Gastroesophageal sphincter (tissue), 4 donors: ENCODE measurements at regions not wholly inside any gene's neighbourhood (a gene's known extent, or its start where the extent isn't known, plus 50 kb on each side); places are given as distances from the start of the nearest gene placed in this dataset.

Source experiments
- ATAC-seq: fragments of 150-250 bp; one replicate; pipeline ENCODE4 v1.9.1; 2016; ENCODE audit warnings: mild to moderate bottlenecking, moderate library complexity
- H3K27ac ChIP-seq, 4 donors: fragments of 200-600 bp; sonication (generic) in 3 of 4; 1 replicate in 3 of 4; 2 replicates in 1 of 4; pipeline ENCODE4 v1.5.1; 2016 to 2019
- H3K27me3 ChIP-seq: fragments of 200-600 bp; sonication (generic); one replicate; pipeline ENCODE4 v1.5.1; 2019
- H3K36me3 ChIP-seq, 2 donors: fragments of 200-600 bp; sonication (generic); one replicate each; pipeline ENCODE4 v1.5.1; 2019; ENCODE audit warnings: control low read depth in 1 of 2
- H3K4me1 ChIP-seq, 3 donors: fragments of 200-600 bp; sonication (generic); 1 replicate in 2 of 3; 2 replicates in 1 of 3; pipeline ENCODE4 v1.5.1; 2016 to 2019; ENCODE audit warnings: control low read depth in 2 of 3
- H3K4me3 ChIP-seq, 2 donors: fragments of 200-600 bp; sonication (generic); one replicate each; pipeline ENCODE4 v1.5.1; 2019; ENCODE audit warnings: mild to moderate bottlenecking in 1 of 2, moderate library complexity in 1 of 2
- H3K9me3 ChIP-seq, 3 donors: fragments of 200-600 bp; sonication (generic); one replicate each; pipeline ENCODE4 v1.5.1; 2017 to 2019; ENCODE audit warnings: control low read depth in 2 of 3
- EP300 ChIP-seq: sonication (generic); formaldehyde crosslinking; IDR thresholded peaks from one replicate; pipeline ENCODE4 v1.6.1; 2017; ENCODE audit warnings: antibody characterized with exemption, mild to moderate bottlenecking
- POLR2A ChIP-seq, 2 donors: fragments of 450-650 bp; IDR thresholded peaks; one replicate each; pipeline ENCODE4 v1.6.1; 2017; ENCODE audit warnings: antibody characterized with exemption in 2 of 2, mild to moderate bottlenecking in 2 of 2, moderate library complexity in 1 of 2
- POLR2AphosphoS5 ChIP-seq: sonication (generic); formaldehyde crosslinking; IDR thresholded peaks from one replicate; pipeline ENCODE4 v1.6.1; 2017; ENCODE audit warnings: antibody characterized with exemption
- WGBS, 2 donors: methylation state at CpG; one replicate each; pipeline ENCODE4 v1.1.5; 2018; ENCODE audit warnings: low coverage in 1 of 2; 5-methylcytosine and 5-hydroxymethylcytosine counted together
- TF ChIP-seq, protein P1 (sequence below), 4 experiments: fragments of 200-600 bp in 2 of 4; fragments of 450-650 bp in 2 of 4; sonication (generic) in 1 of 4; IDR thresholded peaks; one replicate each; pipeline ENCODE4 v1.5.1; 2017 to 2019; ENCODE audit warnings: antibody characterized with exemption in 4 of 4, mild to moderate bottlenecking in 2 of 4, moderate library complexity in 2 of 4

- Histone ChIP-seq H3K27me3 (no peaks in the 10 kb centered on the region), H3K27ac (no peak overlapping the region), H3K4me3 (no peak overlapping the region), H3K36me3 (no peaks in the 10 kb centered on the region), H3K4me1 (no peaks in the 10 kb centered on the region), H3K9me3 (no peaks in the 10 kb centered on the region)
- TF ChIP-seq POLR2A (IDR thresholded peaks at IDR 0.05) (no peak), POLR2AphosphoS5 (no peak), EP300 (no peak)
- TF ChIP-seq, protein P1, sequence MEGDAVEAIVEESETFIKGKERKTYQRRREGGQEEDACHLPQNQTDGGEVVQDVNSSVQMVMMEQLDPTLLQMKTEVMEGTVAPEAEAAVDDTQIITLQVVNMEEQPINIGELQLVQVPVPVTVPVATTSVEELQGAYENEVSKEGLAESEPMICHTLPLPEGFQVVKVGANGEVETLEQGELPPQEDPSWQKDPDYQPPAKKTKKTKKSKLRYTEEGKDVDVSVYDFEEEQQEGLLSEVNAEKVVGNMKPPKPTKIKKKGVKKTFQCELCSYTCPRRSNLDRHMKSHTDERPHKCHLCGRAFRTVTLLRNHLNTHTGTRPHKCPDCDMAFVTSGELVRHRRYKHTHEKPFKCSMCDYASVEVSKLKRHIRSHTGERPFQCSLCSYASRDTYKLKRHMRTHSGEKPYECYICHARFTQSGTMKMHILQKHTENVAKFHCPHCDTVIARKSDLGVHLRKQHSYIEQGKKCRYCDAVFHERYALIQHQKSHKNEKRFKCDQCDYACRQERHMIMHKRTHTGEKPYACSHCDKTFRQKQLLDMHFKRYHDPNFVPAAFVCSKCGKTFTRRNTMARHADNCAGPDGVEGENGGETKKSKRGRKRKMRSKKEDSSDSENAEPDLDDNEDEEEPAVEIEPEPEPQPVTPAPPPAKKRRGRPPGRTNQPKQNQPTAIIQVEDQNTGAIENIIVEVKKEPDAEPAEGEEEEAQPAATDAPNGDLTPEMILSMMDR (IDR thresholded peaks at IDR 0.05): no peak
- ATAC-seq: no peak
- 75 to 81% methylated on average over 3 of the region's 3 CpGs for WGBS, 2 donors
Observed at GRCh38 chr6:91697010-91697695, 1110.3 kb upstream of the MAP3K7 start.

DNA sequence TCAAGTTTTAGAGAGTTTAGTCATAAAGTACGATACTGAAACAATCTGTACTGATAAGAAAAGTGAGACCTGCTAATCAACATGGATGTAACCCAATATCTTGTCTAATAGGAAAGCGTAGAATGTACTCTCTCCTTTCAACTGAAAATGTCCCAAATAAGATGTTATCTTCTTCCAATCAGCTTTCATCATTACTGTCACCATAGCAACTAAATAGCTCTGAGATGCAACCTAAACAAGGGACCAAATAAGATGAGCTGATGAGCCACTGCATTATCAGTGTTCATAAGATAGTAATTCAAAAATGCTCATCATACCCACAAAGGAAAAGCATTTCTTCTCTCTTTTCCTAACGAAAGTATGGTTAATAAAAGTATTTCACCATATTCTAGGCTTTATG, 1108.3 kb upstream of the MAP3K7 start:
- TF ChIP-seq EP300: no peak
- no peak for TF ChIP-seq POLR2AphosphoS5
- no peak for TF ChIP-seq POLR2A (IDR thresholded peaks at IDR 0.05)
- TF ChIP-seq, protein P1 (IDR thresholded peaks at IDR 0.05): no peak
- Histone ChIP-seq H3K9me3 (no peaks in the 10 kb centered on the region), H3K27me3 (no peaks in the 10 kb centered on the region), H3K36me3 (no peaks in the 10 kb centered on the region), H3K4me3 (no peak overlapping the region), H3K4me1 (no peaks in the 10 kb centered on the region), H3K27ac (no peak overlapping the region)
- WGBS, 2 donors: 80 to 93% methylated on average over 3 of the region's 3 CpGs
- no peak for ATAC-seq

DNA sequence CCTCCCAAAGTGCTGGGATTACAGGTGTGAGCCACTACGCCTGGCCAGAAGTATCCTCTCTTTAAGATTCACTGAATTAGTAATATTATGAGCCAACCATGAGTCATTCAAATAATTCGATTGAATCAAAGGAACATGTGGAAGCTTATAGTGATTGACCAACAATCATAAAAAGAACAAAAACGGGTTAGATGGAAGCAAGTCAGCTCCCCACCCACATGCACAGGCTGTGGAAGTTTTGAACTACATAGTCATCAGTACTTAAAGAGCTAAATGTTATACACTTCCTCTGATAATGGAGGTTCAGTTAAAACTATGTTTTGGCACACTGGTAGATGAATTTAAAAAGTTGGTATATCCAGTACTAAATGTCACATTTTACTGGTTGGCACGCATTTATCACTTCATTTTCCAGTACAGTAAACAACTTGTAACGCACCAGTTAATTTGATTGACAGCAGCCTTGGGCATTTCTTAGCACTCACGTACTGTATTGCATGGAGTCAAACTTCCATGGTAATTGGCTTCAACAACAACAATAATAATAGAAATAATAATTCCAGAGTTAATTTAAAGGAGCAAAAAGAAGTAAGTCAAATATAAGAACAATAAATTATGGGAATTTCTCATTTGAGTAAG, 1107.3 kb upstream of the MAP3K7 start:
- H3K27me3 ChIP-seq: no peaks in the 10 kb centered on the region
- no peak overlapping the region for H3K27ac ChIP-seq
- no peaks in the 10 kb centered on the region for H3K4me1 ChIP-seq
- ATAC-seq: no peak
- WGBS, 2 donors: 75 to 77% methylated on average over 4 to 5 of the region's 6 CpGs
- no peak overlapping the region for H3K4me3 ChIP-seq
- H3K9me3 ChIP-seq: no peaks in the 10 kb centered on the region
- TF ChIP-seq POLR2A (IDR thresholded peaks at IDR 0.05) (no peak), EP300 (no peak), POLR2AphosphoS5 (no peak)
- TF ChIP-seq, protein P1 (IDR thresholded peaks at IDR 0.05): no peak
- no peaks in the 10 kb centered on the region for H3K36me3 ChIP-seq

GRCh38 chr6:91691449-91691848, 1104.6 kb upstream of the MAP3K7 start:
- H3K9me3 ChIP-seq: no peaks in the 10 kb centered on the region
- no peaks in the 10 kb centered on the region for H3K36me3 ChIP-seq
- 92 to 100% methylated on average over 4 to 6 of the region's 6 CpGs for WGBS, 2 donors
- TF ChIP-seq, protein P1 (IDR thresholded peaks at IDR 0.05): no peak
- no peak for TF ChIP-seq POLR2AphosphoS5
- no peak for TF ChIP-seq EP300
- no peak for TF ChIP-seq POLR2A (IDR thresholded peaks at IDR 0.05)
- no peak for ATAC-seq
- H3K4me3 ChIP-seq: no peak overlapping the region
- no peaks in the 10 kb centered on the region for H3K4me1 ChIP-seq
- no peak overlapping the region for H3K27ac ChIP-seq
- no peaks in the 10 kb centered on the region for H3K27me3 ChIP-seq

- Histone ChIP-seq H3K27ac (no peak overlapping the region), H3K4me3 (no peak overlapping the region), H3K27me3 (peaks cover 4% of the 10 kb centered on the region), H3K9me3 (no peaks in the 10 kb centered on the region), H3K36me3 (no peaks in the 10 kb centered on the region), H3K4me1 (no peaks in the 10 kb centered on the region)
- ATAC-seq: no peak
- TF ChIP-seq EP300 (no peak), POLR2AphosphoS5 (no peak), POLR2A (IDR thresholded peaks at IDR 0.05) (no peak)
- TF ChIP-seq, protein P1 (IDR thresholded peaks at IDR 0.05): no peak
- WGBS, 2 donors: 81 to 85% methylated on average over 4 of the region's 4 CpGs
Observed at GRCh38 chr6:91683240-91683639, 1096.4 kb upstream of the MAP3K7 start.
